Left lung (tissue), 4 donors: ENCODE measurements at regions not wholly inside any gene's neighbourhood (a gene's known extent, or its start where the extent isn't known, plus 50 kb on each side); places are given as distances from the start of the nearest gene placed in this dataset.

Experiments
- ATAC-seq: fragments of 200-7000 bp; cut with Tn5 transposase; one replicate; pipeline ENCODE4 v1.9.1; 2020; ENCODE audit warnings: moderate library complexity
- DNase-seq, 4 donors: peaks; one replicate each; pipeline ENCODE4 v3.0.0-alpha.2; 2013 to 2020
- H3K27ac ChIP-seq, 2 donors: fragments of 200-600 bp; sonication (generic) in 1 of 2; one replicate each; pipeline versions ENCODE4 v1.5.0 to v1.8.0; 2020 to 2021
- H3K27me3 ChIP-seq, 2 donors: fragments of 200-600 bp; sonication (generic) in 1 of 2; one replicate each; pipeline versions ENCODE4 v1.5.0 to v1.8.0; 2020 to 2021
- H3K36me3 ChIP-seq, 2 donors: fragments of 200-600 bp; sonication (generic) in 1 of 2; one replicate each; pipeline versions ENCODE4 v1.5.0 to v1.8.0; 2020 to 2021
- H3K4me1 ChIP-seq, 2 donors: fragments of 200-600 bp; one replicate each; pipeline ENCODE4 v1.8.0; 2021
- H3K4me3 ChIP-seq, 2 donors: fragments of 200-600 bp; sonication (generic) in 1 of 2; one replicate each; pipeline versions ENCODE4 v1.5.0 to v1.8.0; 2020 to 2021; ENCODE audit warnings: mild to moderate bottlenecking in 1 of 2
- H3K9me3 ChIP-seq, 2 donors: fragments of 200-600 bp; sonication (generic) in 1 of 2; one replicate each; pipeline versions ENCODE4 v1.5.0 to v1.8.0; 2020 to 2021
- CTCF ChIP-seq, 2 donors: fragments of 200-600 bp; sonication (generic) in 1 of 2; IDR thresholded peaks; one replicate each; pipeline versions ENCODE4 v1.5.0 to v1.8.0; 2021; ENCODE audit warnings: antibody characterized with exemption in 2 of 2
- intact Hi-C, 2 donors: fragments of 100-400 bp; cut with DNase I; formaldehyde crosslinking; loops; one replicate each; pipeline versions ENCODE4 v1.11.2 to v1.14.2; 2022
- donor health status: DM: no; HTN: yes; CAD: no.
- donor health status: DM: no; HTN: no; CAD: no.

- Histone ChIP-seq H3K9me3 (no peaks in the 10 kb centered on the region), H3K4me1 (no peaks in the 10 kb centered on the region), H3K27me3 (no peaks in the 10 kb centered on the region), H3K36me3 (no peaks in the 10 kb centered on the region), H3K4me3 (no peak overlapping the region), H3K27ac (no peak overlapping the region)
- intact Hi-C loops, result no loop called here
- no peak for TF ChIP-seq CTCF (IDR thresholded peaks at IDR 0.05)
- DNase-seq (no peak), ATAC-seq (no peak)
Observed at GRCh38 chr6:26149240-26149639, 62.0 kb downstream of the HFE start.

- ATAC-seq, result no peak
- no peak for DNase-seq
- no peak for TF ChIP-seq CTCF (IDR thresholded peaks at IDR 0.05)
- Histone ChIP-seq H3K27ac (no peak overlapping the region), H3K4me1 (peaks cover 0 to 13% of the 10 kb centered on the region in 2 donors), H3K9me3 (no peaks in the 10 kb centered on the region), H3K27me3 (no peaks in the 10 kb centered on the region), H3K4me3 (no peak overlapping the region), H3K36me3 (no peaks in the 10 kb centered on the region)
- intact Hi-C loops, result no loop called here
Observed at GRCh38 chr6:26152226-26153101, 65.2 kb downstream of the HFE start.

GRCh38 chr6:26155061-26155930 lies 68.1 kb downstream of the HFE start:
- peak overlapping the region; percentile 58 to 83 for H3K4me3 ChIP-seq
- intact Hi-C loops, result no loop called here
- H3K27me3 ChIP-seq, result no peaks in the 10 kb centered on the region
- no peaks in the 10 kb centered on the region for H3K9me3 ChIP-seq
- H3K36me3 ChIP-seq, result no peaks in the 10 kb centered on the region
- peaks cover 0 to 23% of the 10 kb centered on the region in 2 donors for H3K4me1 ChIP-seq
- peak overlapping the region; percentile 95 to 96 for H3K27ac ChIP-seq
- TF ChIP-seq CTCF (IDR thresholded peaks at IDR 0.05), result no peak
- no peak for DNase-seq
- ATAC-seq, result no peak

- Histone ChIP-seq H3K9me3 (no peaks in the 10 kb centered on the region), H3K36me3 (no peaks in the 10 kb centered on the region), H3K4me3 (peak overlapping the region; percentile 58 to 83), H3K27ac (peak overlapping the region; percentile 95 to 96), H3K4me1 (peaks cover 0 to 26% of the 10 kb centered on the region in 2 donors), H3K27me3 (no peaks in the 10 kb centered on the region)
- intact Hi-C loops, result loop anchor here in 1 of 2 donors (2.0 kb wide), 1 partner anchor 31 kb away; a partner anchor contains a TSS
- DNase-seq (peak; percentile 91 to 97 (median 96)), ATAC-seq (peak; percentile 76)
- TF ChIP-seq CTCF (IDR thresholded peaks at IDR 0.05), result no peak
Observed at GRCh38 chr6:26156105-26156849, 69.0 kb downstream of the HFE start.
